IMR-90 (cell line): ENCODE measurements at regions not wholly inside any gene's neighbourhood (a gene's known extent, or its start where the extent isn't known, plus 50 kb on each side); places are given as distances from the start of the nearest gene placed in this dataset.

ENCODE experiments used
- ATAC-seq: fragments of 200-7000 bp; cut with Tn5 transposase; 2 replicates; pipeline ENCODE4 v1.9.1; 2020; ENCODE audit warnings: low read depth, mild to moderate bottlenecking, moderate library complexity
- BruUV-seq: library from RNA; stranded (reverse); fragments of 400-500 nt; replicated peaks from 2 replicates; lab custom pipeline; 2021; lab: Mats Ljungman, UMichigan
- CTCF ChIA-PET: fragments of 300-600 bp; formaldehyde crosslinking; extraction: SDS; loops from one replicate; lab custom pipeline; 2021; ENCODE audit warnings: antibody characterized with exemption; lab: Yijun Ruan, JAX
- POLR2A ChIA-PET: fragments of 300-600 bp; sonication (Branson Sonifier 250); formaldehyde crosslinking; loops from one replicate; lab custom pipeline; 2022; ENCODE audit warnings: antibody characterized with exemption; ENCODE audit not compliant: unreplicated experiment; lab: Charles Lee
- DNase-seq: peaks from one replicate; pipeline ENCODE4 v3.0.0; 2013
- H2AFZ ChIP-seq: replicated peaks from 2 replicates; pipeline ENCODE3; 2013; ENCODE audit warnings: low read length, mild to moderate bottlenecking; ENCODE audit not compliant: poor library complexity
- H2AK5ac ChIP-seq: 2 replicates; pipeline ENCODE4 v1.6.1; 2013; ENCODE audit warnings: low read depth, low read length, inconsistent platforms
- H2AK9ac ChIP-seq: replicated peaks from 2 replicates; pipeline ENCODE3; 2013; ENCODE audit warnings: mild to moderate bottlenecking, low read depth, low read length, moderate library complexity; ENCODE audit not compliant: poor library complexity
- H2BK120ac ChIP-seq: 2 replicates; pipeline ENCODE4 v1.6.1; 2013; ENCODE audit warnings: low read depth, low read length, inconsistent platforms
- H2BK15ac ChIP-seq: 3 replicates; pipeline ENCODE4 v1.6.1; 2013; ENCODE audit warnings: low read depth, low read length, inconsistent platforms
- H2BK20ac ChIP-seq: 2 replicates; pipeline ENCODE4 v1.6.1; 2013; ENCODE audit warnings: low read depth, mild to moderate bottlenecking, inconsistent platforms, low read length, moderate library complexity
- H2BK5ac ChIP-seq: 2 replicates; pipeline ENCODE4 v1.6.1; 2013; ENCODE audit warnings: mild to moderate bottlenecking, low read depth, low read length, inconsistent platforms; ENCODE audit not compliant: poor library complexity, severe bottlenecking
- H3K14ac ChIP-seq: replicated peaks from 2 replicates; pipeline ENCODE4 v1.6.1; 2013; ENCODE audit warnings: low read depth, low read length, inconsistent platforms
- H3K18ac ChIP-seq: 2 replicates; pipeline ENCODE4 v1.6.1; 2013; ENCODE audit warnings: low read depth, low read length, control low read depth
- H3K23ac ChIP-seq: 2 replicates; pipeline ENCODE4 v1.6.1; 2013; ENCODE audit warnings: low read depth, low read length, inconsistent platforms
- H3K27ac ChIP-seq: 2 replicates; pipeline ENCODE4 v1.5.1; 2013; ENCODE audit warnings: mild to moderate bottlenecking, control low read depth, low read length; ENCODE audit not compliant: insufficient read depth
- H3K27me3 ChIP-seq: 2 replicates; pipeline ENCODE4 v1.6.1; 2013; ENCODE audit warnings: low read length; ENCODE audit not compliant: control insufficient read depth, insufficient read depth
- H3K36me3 ChIP-seq: 2 replicates; pipeline ENCODE4 v1.6.1; 2013; ENCODE audit warnings: low read length, mixed read lengths; ENCODE audit not compliant: control insufficient read depth, insufficient read depth
- H3K4ac ChIP-seq: 2 replicates; pipeline ENCODE4 v1.6.1; 2013; ENCODE audit warnings: low read depth, low read length, inconsistent platforms
- H3K4me1 ChIP-seq: 2 replicates; pipeline ENCODE4 v1.6.1; 2013; ENCODE audit warnings: low read length, mixed read lengths; ENCODE audit not compliant: control insufficient read depth, insufficient read depth
- H3K4me2 ChIP-seq: 2 replicates; pipeline ENCODE4 v1.6.1; 2013; ENCODE audit warnings: low read depth, mild to moderate bottlenecking, control low read depth, low read length, moderate library complexity
- H3K4me3 ChIP-seq: 2 replicates; pipeline ENCODE4 v1.5.1; 2013; ENCODE audit warnings: low read depth, mild to moderate bottlenecking, control low read depth, low read length, moderate library complexity; ENCODE audit not compliant: insufficient read depth
- H3K56ac ChIP-seq: 2 replicates; pipeline ENCODE4 v1.6.1; 2013; ENCODE audit warnings: low read length, inconsistent platforms; ENCODE audit not compliant: insufficient read depth; ENCODE audit errors: extremely low read depth
- H3K79me1 ChIP-seq, 2 experiments: 2 replicates each; pipeline ENCODE4 v1.6.1; 2013; ENCODE audit warnings: low read length in 2 of 2, inconsistent platforms in 1 of 2, low read depth in 1 of 2
- H3K9ac ChIP-seq: 2 replicates; pipeline ENCODE4 v1.6.1; 2013; ENCODE audit warnings: low read depth, low read length, control low read depth
- H3K9me1 ChIP-seq: 2 replicates; pipeline ENCODE4 v1.6.1; 2013; ENCODE audit warnings: low read length, inconsistent platforms; ENCODE audit not compliant: insufficient read depth
- H3K9me3 ChIP-seq: 2 replicates; pipeline ENCODE4 v1.6.1; 2013; ENCODE audit warnings: low read length; ENCODE audit not compliant: control insufficient read depth, insufficient read depth
- H4K20me1 ChIP-seq: 2 replicates; pipeline ENCODE4 v1.6.1; 2013; ENCODE audit warnings: low read length, inconsistent platforms; ENCODE audit not compliant: insufficient read depth
- H4K5ac ChIP-seq: 2 replicates; pipeline ENCODE4 v1.6.1; 2013; ENCODE audit warnings: mild to moderate bottlenecking, low read depth, low read length, control low read depth
- H4K8ac ChIP-seq, 2 experiments: 2 replicates each; pipeline ENCODE4 v1.6.1; 2013; ENCODE audit warnings: low read depth in 2 of 2, low read length in 2 of 2, control low read depth in 1 of 2, inconsistent platforms in 1 of 2
- H4K91ac ChIP-seq: 2 replicates; pipeline ENCODE4 v1.6.1; 2013; ENCODE audit warnings: low read depth, low read length, inconsistent platforms; ENCODE audit not compliant: insufficient read depth
- CHD1 ChIP-seq: IDR thresholded peaks from 2 replicates; pipeline ENCODE4 v1.6.1; 2012; ENCODE audit warnings: low read depth, low read length, improper control_type of control experiment
- MXI1 ChIP-seq: IDR thresholded peaks from 2 replicates; pipeline ENCODE4 v1.6.1; 2012; ENCODE audit warnings: low read depth, mild to moderate bottlenecking, low read length, moderate library complexity, borderline replicate concordance
- RCOR1 ChIP-seq: IDR thresholded peaks from 2 replicates; pipeline ENCODE4 v1.6.1; 2012; ENCODE audit warnings: mild to moderate bottlenecking, low read length, improper control_type of control experiment; ENCODE audit not compliant: insufficient replicate concordance
- WGBS, 2 experiments: methylation state at CpG; one replicate each; pipeline versions ENCODE4 v1.1.5 to v1.1.7; 2013; ENCODE audit warnings: missing lambda C conversion rate in 2 of 2; ENCODE audit not compliant: insufficient read length in 1 of 2; ENCODE audit errors: extremely low coverage in 2 of 2; 5-methylcytosine and 5-hydroxymethylcytosine counted together
- dilution Hi-C: fragments of 300-500 bp; cut with HindIII; formaldehyde crosslinking; loops from one replicate; pipeline ENCODE4 v1.14.3; 2018; ENCODE audit warnings: low sequenced_read_pairs; ENCODE audit not compliant: unreplicated experiment
- in situ Hi-C: fragments of 300-500 bp; cut with MboI; formaldehyde crosslinking; loops from 3 replicates; pipeline ENCODE4 v1.14.3; 2019; ENCODE audit warnings: low sequenced_read_pairs, inconsistent platforms, mixed read lengths
- intact Hi-C: fragments of 100-400 bp; cut with micrococcal nuclease; formaldehyde crosslinking; loops from 2 replicates; pipeline ENCODE4 v1.10.0; 2022
- TF ChIP-seq, protein P1 (sequence below): conservative IDR thresholded peaks from 2 replicates; pipeline ENCODE4 v1.5.1; 2012; ENCODE audit warnings: mild to moderate bottlenecking, low read depth, low read length, improper control_type of control experiment
- TF ChIP-seq, protein P2 (sequence below): fragments of 150-350 bp; IDR thresholded peaks from 2 replicates; pipeline ENCODE4 v1.6.1; 2016; ENCODE audit warnings: low read depth, mild to moderate bottlenecking, low read length, moderate library complexity, borderline replicate concordance
- TF ChIP-seq, protein P3 (sequence below): fragments of 150-350 bp; IDR thresholded peaks from 2 replicates; pipeline ENCODE4 v1.6.1; 2017; ENCODE audit warnings: mild to moderate bottlenecking, antibody characterized with exemption, low read length, low read depth

DNA sequence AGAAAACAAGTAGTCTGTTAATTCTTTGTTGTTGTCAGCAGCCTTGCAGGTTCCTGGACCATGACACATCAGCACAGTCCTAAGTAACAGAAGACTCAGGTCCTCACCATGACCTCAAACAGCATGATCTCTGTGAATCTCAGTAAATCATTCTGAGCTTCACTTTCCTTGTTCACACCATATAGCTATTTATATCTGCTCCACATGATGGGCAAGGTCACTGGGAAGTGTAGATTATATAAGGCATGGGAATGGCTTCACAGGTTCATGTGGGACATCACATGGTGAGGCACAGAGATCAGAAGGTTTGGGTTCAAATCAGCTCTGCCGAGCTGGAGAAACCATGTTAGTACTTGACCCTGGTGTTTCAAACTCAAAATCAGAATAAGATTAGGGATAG is 245.4 kb upstream of the SPTLC3 start:
- BruUV-seq: no TSS peak
- Histone ChIP-seq H4K8ac (no peak overlapping the region), H3K79me1 (no peaks in the 10 kb centered on the region), H3K36me3 (no peaks in the 10 kb centered on the region), H3K9ac (no peak overlapping the region), H2BK20ac (no peak overlapping the region), H3K9me3 (peaks cover 7% of the 10 kb centered on the region), H3K4me1 (no peaks in the 10 kb centered on the region), H2AFZ (no peak overlapping the region), H3K9me1 (no peaks in the 10 kb centered on the region), H2BK15ac (no peak overlapping the region), H3K56ac (no peak overlapping the region), H3K4me2 (no peak overlapping the region), H3K4ac (no peak overlapping the region), H2AK9ac (no peak overlapping the region), H3K18ac (no peak overlapping the region), H2BK120ac (no peak overlapping the region), H4K20me1 (no peaks in the 10 kb centered on the region), H2AK5ac (no peak overlapping the region), H3K4me3 (no peak overlapping the region), H3K27me3 (no peaks in the 10 kb centered on the region), H4K5ac (no peak overlapping the region), H3K27ac (no peak overlapping the region), H3K23ac (no peak overlapping the region), H4K91ac (no peak overlapping the region), H2BK5ac (no peak overlapping the region), H3K14ac (no peak overlapping the region)
- DNase-seq (no peak), ATAC-seq (no peak)
- TF ChIP-seq, protein P1, sequence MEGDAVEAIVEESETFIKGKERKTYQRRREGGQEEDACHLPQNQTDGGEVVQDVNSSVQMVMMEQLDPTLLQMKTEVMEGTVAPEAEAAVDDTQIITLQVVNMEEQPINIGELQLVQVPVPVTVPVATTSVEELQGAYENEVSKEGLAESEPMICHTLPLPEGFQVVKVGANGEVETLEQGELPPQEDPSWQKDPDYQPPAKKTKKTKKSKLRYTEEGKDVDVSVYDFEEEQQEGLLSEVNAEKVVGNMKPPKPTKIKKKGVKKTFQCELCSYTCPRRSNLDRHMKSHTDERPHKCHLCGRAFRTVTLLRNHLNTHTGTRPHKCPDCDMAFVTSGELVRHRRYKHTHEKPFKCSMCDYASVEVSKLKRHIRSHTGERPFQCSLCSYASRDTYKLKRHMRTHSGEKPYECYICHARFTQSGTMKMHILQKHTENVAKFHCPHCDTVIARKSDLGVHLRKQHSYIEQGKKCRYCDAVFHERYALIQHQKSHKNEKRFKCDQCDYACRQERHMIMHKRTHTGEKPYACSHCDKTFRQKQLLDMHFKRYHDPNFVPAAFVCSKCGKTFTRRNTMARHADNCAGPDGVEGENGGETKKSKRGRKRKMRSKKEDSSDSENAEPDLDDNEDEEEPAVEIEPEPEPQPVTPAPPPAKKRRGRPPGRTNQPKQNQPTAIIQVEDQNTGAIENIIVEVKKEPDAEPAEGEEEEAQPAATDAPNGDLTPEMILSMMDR: no peak
- TF ChIP-seq, protein P2, sequence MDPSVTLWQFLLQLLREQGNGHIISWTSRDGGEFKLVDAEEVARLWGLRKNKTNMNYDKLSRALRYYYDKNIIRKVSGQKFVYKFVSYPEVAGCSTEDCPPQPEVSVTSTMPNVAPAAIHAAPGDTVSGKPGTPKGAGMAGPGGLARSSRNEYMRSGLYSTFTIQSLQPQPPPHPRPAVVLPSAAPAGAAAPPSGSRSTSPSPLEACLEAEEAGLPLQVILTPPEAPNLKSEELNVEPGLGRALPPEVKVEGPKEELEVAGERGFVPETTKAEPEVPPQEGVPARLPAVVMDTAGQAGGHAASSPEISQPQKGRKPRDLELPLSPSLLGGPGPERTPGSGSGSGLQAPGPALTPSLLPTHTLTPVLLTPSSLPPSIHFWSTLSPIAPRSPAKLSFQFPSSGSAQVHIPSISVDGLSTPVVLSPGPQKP: no peak
- no peak for TF ChIP-seq MXI1
- TF ChIP-seq, protein P3, sequence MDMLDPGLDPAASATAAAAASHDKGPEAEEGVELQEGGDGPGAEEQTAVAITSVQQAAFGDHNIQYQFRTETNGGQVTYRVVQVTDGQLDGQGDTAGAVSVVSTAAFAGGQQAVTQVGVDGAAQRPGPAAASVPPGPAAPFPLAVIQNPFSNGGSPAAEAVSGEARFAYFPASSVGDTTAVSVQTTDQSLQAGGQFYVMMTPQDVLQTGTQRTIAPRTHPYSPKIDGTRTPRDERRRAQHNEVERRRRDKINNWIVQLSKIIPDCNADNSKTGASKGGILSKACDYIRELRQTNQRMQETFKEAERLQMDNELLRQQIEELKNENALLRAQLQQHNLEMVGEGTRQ: no peak
- TF ChIP-seq RCOR1: no peak
- TF ChIP-seq CHD1: no peak
- in situ Hi-C loops: no loop called here
- WGBS, 2 experiments: no CpG with 5 or more reads among the region's 1 CpG
- POLR2A ChIA-PET: no interaction called here
- CTCF ChIA-PET: no interaction called here
- intact Hi-C loops: no loop called here
- dilution Hi-C loops: no loop called here
